NCI-H2227 (cell line): ENCODE measurements at regions not wholly inside any gene's neighbourhood (a gene's known extent, or its start where the extent isn't known, plus 50 kb on each side); places are given as distances from the start of the nearest gene placed in this dataset.

Source experiments
- DNase-seq: peaks from one replicate; lab custom pipeline; 2025; ENCODE audit not compliant: unreplicated experiment; lab: John Stamatoyannopoulos, UW

- no peak for DNase-seq
These were observed 347.3 kb downstream of the AACS start for GRCh38 chr12:125412506-125412905.

- DNase-seq: no peak
These were observed 352.2 kb downstream of the AACS start for GRCh38 chr12:125417446-125417845.

- no peak for DNase-seq
These were observed 353.8 kb downstream of the AACS start for GRCh38 chr12:125418902-125419564.

GRCh38 chr12:125424909-125425308, 359.7 kb downstream of the AACS start:
- DNase-seq: no peak

- no peak for DNase-seq
These were observed 366.3 kb downstream of the AACS start for GRCh38 chr12:125431516-125431915.

GRCh38 chr12:125434131-125434530, 368.9 kb downstream of the AACS start:
- no peak for DNase-seq

GRCh38 chr12:125434936-125435443, 369.8 kb downstream of the AACS start:
- no peak for DNase-seq

- DNase-seq: no peak
These were observed 370.6 kb downstream of the AACS start for GRCh38 chr12:125435871-125436270.

GRCh38 chr12:125436686-125437085, 371.5 kb downstream of the AACS start:
- DNase-seq: no peak

- no peak for DNase-seq
These were observed 375.2 kb downstream of the AACS start for GRCh38 chr12:125440399-125440798.

- DNase-seq: no peak
These were observed 378.1 kb downstream of the AACS start for GRCh38 chr12:125443341-125443740.

- no peak for DNase-seq
These were observed 386.2 kb downstream of the AACS start for GRCh38 chr12:125451408-125451807.

GRCh38 chr12:125453751-125454150, 388.5 kb downstream of the AACS start:
- no peak for DNase-seq

GRCh38 chr12:125454291-125454690, 389.1 kb downstream of the AACS start:
- DNase-seq: no peak

GRCh38 chr12:125454786-125455480, 389.7 kb downstream of the AACS start:
- DNase-seq: no peak

- DNase-seq: no peak
These were observed 390.3 kb downstream of the AACS start for GRCh38 chr12:125455556-125455955.

- DNase-seq: no peak
These were observed 393.5 kb downstream of the AACS start for GRCh38 chr12:125458552-125459268.

GRCh38 chr12:125461831-125462230, 396.6 kb downstream of the AACS start:
- DNase-seq: no peak

GRCh38 chr12:125463386-125463785, 398.2 kb downstream of the AACS start:
- no peak for DNase-seq

GRCh38 chr12:125467363-125467762, 402.1 kb downstream of the AACS start:
- no peak for DNase-seq

- DNase-seq: no peak
These were observed 404.4 kb downstream of the AACS start for GRCh38 chr12:125469683-125470082.
